ENCODE measurements at regions not wholly inside any gene's neighbourhood (a gene's known extent, or its start where the extent isn't known, plus 50 kb on each side); places are given as distances from the start of the nearest gene placed in this dataset.

GRCh38 chr19:31421082-31421481 is 71.8 kb upstream of the TSHZ3 start:
- Histone ChIP-seq H3K27ac (replicated peaks) (no peak overlapping the region), H3K4me3 (replicated peaks; ENCODE audit: insufficient read depth, low read length) (no peak overlapping the region), H3K27me3 (ENCODE audit: insufficient read depth, poor library complexity, severe bottlenecking) (no peaks in the 10 kb centered on the region)
- DNase-seq (ENCODE audit: low read depth in 1 of 2, low spot score in 1 of 2) = no peak
- no peak for TF ChIP-seq GABPA (IDR thresholded peaks at IDR 0.05; ENCODE audit: low read depth)
- no peak for TF ChIP-seq SPI1 (IDR thresholded peaks at IDR 0.05; ENCODE audit: borderline replicate concordance, low read depth)
- no peak for TF ChIP-seq CTCF (IDR thresholded peaks at IDR 0.05; ENCODE audit: insufficient read depth, low read length)
- no peak for TF ChIP-seq POLR2AphosphoS5 (IDR thresholded peaks at IDR 0.05; ENCODE audit: low read depth)
- TF ChIP-seq REST (IDR thresholded peaks at IDR 0.05; ENCODE audit: insufficient replicate concordance, low read depth) = no peak

GRCh38 chr19:31421856-31422255 is 72.6 kb upstream of the TSHZ3 start:
- TF ChIP-seq SPI1 (IDR thresholded peaks at IDR 0.05; ENCODE audit: borderline replicate concordance, low read depth) = no peak
- Histone ChIP-seq H3K27me3 (ENCODE audit: insufficient read depth, poor library complexity, severe bottlenecking) (no peaks in the 10 kb centered on the region), H3K4me3 (replicated peaks; ENCODE audit: insufficient read depth, low read length) (no peak overlapping the region), H3K27ac (replicated peaks) (no peak overlapping the region)
- DNase-seq (ENCODE audit: low read depth in 1 of 2, low spot score in 1 of 2) = no peak

GRCh38 chr19:31423896-31424295 is 74.7 kb upstream of the TSHZ3 start:
- no peak for TF ChIP-seq REST (IDR thresholded peaks at IDR 0.05; ENCODE audit: insufficient replicate concordance, low read depth)
- TF ChIP-seq GABPA (IDR thresholded peaks at IDR 0.05; ENCODE audit: low read depth) = no peak
- no peak for TF ChIP-seq SPI1 (IDR thresholded peaks at IDR 0.05; ENCODE audit: borderline replicate concordance, low read depth)
- no peak for TF ChIP-seq POLR2AphosphoS5 (IDR thresholded peaks at IDR 0.05; ENCODE audit: low read depth)
- TF ChIP-seq CTCF (IDR thresholded peaks at IDR 0.05; ENCODE audit: insufficient read depth, low read length) = no peak
- H3K27ac ChIP-seq (replicated peaks) = no peak overlapping the region
- no peaks in the 10 kb centered on the region for H3K27me3 ChIP-seq (ENCODE audit: insufficient read depth, poor library complexity, severe bottlenecking)
- DNase-seq (ENCODE audit: low read depth in 1 of 2, low spot score in 1 of 2) = no peak
- H3K4me3 ChIP-seq (replicated peaks; ENCODE audit: insufficient read depth, low read length) = no peak overlapping the region

- H3K4me3 ChIP-seq (replicated peaks; ENCODE audit: insufficient read depth, low read length) = no peak overlapping the region
- no peaks in the 10 kb centered on the region for H3K27me3 ChIP-seq (ENCODE audit: insufficient read depth, poor library complexity, severe bottlenecking)
- DNase-seq (ENCODE audit: low read depth in 1 of 2, low spot score in 1 of 2) = no peak
- TF ChIP-seq SPI1 (IDR thresholded peaks at IDR 0.05; ENCODE audit: borderline replicate concordance, low read depth) (no peak), POLR2AphosphoS5 (IDR thresholded peaks at IDR 0.05; ENCODE audit: low read depth) (no peak), GABPA (IDR thresholded peaks at IDR 0.05; ENCODE audit: low read depth) (no peak), REST (IDR thresholded peaks at IDR 0.05; ENCODE audit: insufficient replicate concordance, low read depth) (no peak), CTCF (IDR thresholded peaks at IDR 0.05; ENCODE audit: insufficient read depth, low read length) (no peak)
- H3K27ac ChIP-seq (replicated peaks) = no peak overlapping the region
Observed at GRCh38 chr19:31424861-31425620, 75.8 kb upstream of the TSHZ3 start.

Measured in HL-60 (cell line).